T-cell (primary cell): ENCODE measurements at regions not wholly inside any gene's neighbourhood (a gene's known extent, or its start where the extent isn't known, plus 50 kb on each side); places are given as distances from the start of the nearest gene placed in this dataset.

ENCODE experiments used
- ATAC-seq, 4 experiments: fragments of 200-7000 bp in 3 of 4; fragments of 150-1000 bp in 1 of 4; cut with Tn5 transposase; replicated peaks in 1 of 4; 1 replicate in 3 of 4; 2 replicates in 1 of 4; pipeline ENCODE4 v1.10.0; 2021; ENCODE audit warnings: moderate library complexity in 3 of 4, mild to moderate bottlenecking in 2 of 4, moderate number of reproducible peaks in 1 of 4
- CTCF ChIA-PET, 2 donors: fragments of 300-600 bp; sonication (Branson Sonifier 250); formaldehyde crosslinking; loops; one replicate each; lab custom pipeline; 2022; ENCODE audit warnings: antibody characterized with exemption in 2 of 2; lab: Charles Lee
- POLR2A ChIA-PET, 2 donors: fragments of 300-600 bp; sonication (Branson Sonifier 250); formaldehyde crosslinking; loops; one replicate each; lab custom pipeline; 2022; ENCODE audit warnings: antibody characterized with exemption in 2 of 2; lab: Charles Lee
- DNase-seq, 35 experiments: peaks; one replicate each; pipeline versions ENCODE4 v3.0.0 to v3.0.0-alpha.2; 2013 to 2023
- H3K27ac ChIP-seq: one replicate; pipeline ENCODE4 v1.5.1; 2013; ENCODE audit warnings: low read length
- H3K27me3 ChIP-seq, 2 experiments: replicated peaks in 1 of 2; 1 replicate in 1 of 2; 2 replicates in 1 of 2; pipeline versions ENCODE4 v1.6.1 to v1.7.0; 2013; ENCODE audit warnings: low read length in 1 of 2, mixed read lengths in 1 of 2; ENCODE audit not compliant: control insufficient read depth in 2 of 2, insufficient read depth in 2 of 2; ENCODE audit errors: extremely low read depth in 1 of 2
- H3K36me3 ChIP-seq, 2 donors: 1 replicate in 1 of 2; 2 replicates in 1 of 2; pipeline versions ENCODE4 v1.6.1 to v1.7.0; 2013; ENCODE audit warnings: low read length in 1 of 2; ENCODE audit not compliant: control insufficient read depth in 2 of 2, insufficient read depth in 1 of 2; ENCODE audit errors: extremely low read depth in 1 of 2
- H3K4me1 ChIP-seq, 2 experiments: 1 replicate in 1 of 2; 2 replicates in 1 of 2; pipeline versions ENCODE4 v1.6.1 to v1.7.0; 2013; ENCODE audit warnings: low read length in 2 of 2, mixed read lengths in 1 of 2; ENCODE audit not compliant: insufficient read depth in 2 of 2, control insufficient read depth in 1 of 2; ENCODE audit errors: extremely low read depth in 1 of 2
- H3K4me3 ChIP-seq, 2 donors: 1 replicate in 1 of 2; 2 replicates in 1 of 2; pipeline versions ENCODE4 v1.5.1 to v1.7.0; 2013; ENCODE audit warnings: mild to moderate bottlenecking in 2 of 2, low read length in 1 of 2, moderate library complexity in 1 of 2; ENCODE audit not compliant: control insufficient read depth in 1 of 2; ENCODE audit errors: extremely low read depth in 1 of 2
- H3K9me3 ChIP-seq: 2 replicates; pipeline ENCODE4 v1.7.0; 2013
- H3K27ac Mint-ChIP-seq, 2 donors: one replicate each; pipeline ENCODE4 v1.8.0; 2020 to 2021; ENCODE audit warnings: mild to moderate bottlenecking in 2 of 2, mixed read lengths in 2 of 2
- H3K27me3 Mint-ChIP-seq, 2 donors: one replicate each; pipeline ENCODE4 v1.8.0; 2021 to 2022; ENCODE audit warnings: mixed read lengths in 2 of 2
- H3K36me3 Mint-ChIP-seq: one replicate; pipeline ENCODE4 v1.8.0; 2021; ENCODE audit warnings: mixed read lengths
- H3K4me1 Mint-ChIP-seq, 3 donors: one replicate each; pipeline ENCODE4 v1.8.0; 2020 to 2022; ENCODE audit warnings: mixed read lengths in 3 of 3, mild to moderate bottlenecking in 1 of 3
- H3K4me3 Mint-ChIP-seq, 3 donors: one replicate each; pipeline ENCODE4 v1.8.0; 2020 to 2022; ENCODE audit warnings: mild to moderate bottlenecking in 3 of 3, mixed read lengths in 3 of 3, moderate library complexity in 3 of 3
- H3K9me3 Mint-ChIP-seq, 3 donors: one replicate each; pipeline ENCODE4 v1.8.0; 2020 to 2022; ENCODE audit warnings: mixed read lengths in 3 of 3
- WGBS: methylation state at CpG from one replicate; pipeline ENCODE4 v1.1.5; 2013; ENCODE audit warnings: missing lambda C conversion rate; ENCODE audit not compliant: insufficient coverage; 5-methylcytosine and 5-hydroxymethylcytosine counted together

GRCh38 chr16:54718376-54718775 is 212.3 kb upstream of the IRX5 start:
- no peaks in the 10 kb centered on the region for H3K27me3 ChIP-seq

GRCh38 chr16:54715011-54715410 is 215.7 kb upstream of the IRX5 start:
- H3K4me1 Mint-ChIP-seq: no peaks in the 10 kb centered on the region
- ATAC-seq (no peak), DNase-seq (no peak)
- H3K4me3 Mint-ChIP-seq: no peak overlapping the region
- no peaks in the 10 kb centered on the region for H3K4me1 ChIP-seq
- no peak overlapping the region for H3K27ac Mint-ChIP-seq
- H3K4me3 ChIP-seq: no peak overlapping the region
- ChIA-PET CTCF (no interaction called here), POLR2A (no interaction called here)
- no peaks in the 10 kb centered on the region for H3K9me3 ChIP-seq
- peaks cover 0 to 3% (median 2%) of the 10 kb centered on the region in 3 donors for H3K9me3 Mint-ChIP-seq
- H3K27me3 Mint-ChIP-seq: no peaks in the 10 kb centered on the region
- H3K36me3 Mint-ChIP-seq: no peaks in the 10 kb centered on the region
- no peak overlapping the region for H3K27ac ChIP-seq
- no peaks in the 10 kb centered on the region for H3K27me3 ChIP-seq
- no peaks in the 10 kb centered on the region for H3K36me3 ChIP-seq

More at GRCh38 chr16:54718376-54718775, 212.3 kb upstream of the IRX5 start:
- POLR2A ChIA-PET: no interaction called here
- Histone ChIP-seq H3K27ac (no peak overlapping the region), H3K4me3 (no peak overlapping the region), H3K9me3 (no peaks in the 10 kb centered on the region), H3K36me3 (no peaks in the 10 kb centered on the region), H3K4me1 (no peaks in the 10 kb centered on the region)
- H3K36me3 Mint-ChIP-seq: no peaks in the 10 kb centered on the region
- H3K4me1 Mint-ChIP-seq: no peaks in the 10 kb centered on the region
- H3K27ac Mint-ChIP-seq: no peak overlapping the region
- ATAC-seq: no peak
- 85% methylated on average over 9 of the region's 12 CpGs for WGBS
- peaks cover 2 to 6% (median 6%) of the 10 kb centered on the region in 3 donors for H3K9me3 Mint-ChIP-seq
- DNase-seq: no peak
- no peak overlapping the region for H3K4me3 Mint-ChIP-seq
- CTCF ChIA-PET: no interaction called here
- peaks cover 0 to 2% of the 10 kb centered on the region in 2 donors for H3K27me3 Mint-ChIP-seq

- Mint-ChIP-seq H3K36me3 (no peaks in the 10 kb centered on the region), H3K27ac (no peak overlapping the region), H3K9me3 (no peaks in the 10 kb centered on the region), H3K4me1 (no peaks in the 10 kb centered on the region), H3K27me3 (no peaks in the 10 kb centered on the region), H3K4me3 (no peak overlapping the region)
- POLR2A ChIA-PET: no interaction called here
- WGBS: 89% methylated on average over 2 of the region's 2 CpGs
- DNase-seq (no peak), ATAC-seq (no peak)
- Histone ChIP-seq H3K27me3 (no peaks in the 10 kb centered on the region), H3K4me1 (no peaks in the 10 kb centered on the region), H3K4me3 (no peak overlapping the region), H3K36me3 (no peaks in the 10 kb centered on the region), H3K27ac (no peak overlapping the region), H3K9me3 (no peaks in the 10 kb centered on the region)
- CTCF ChIA-PET: no interaction called here
Measured at GRCh38 chr16:54712866-54713265, 217.8 kb upstream of the IRX5 start.

GRCh38 chr16:54707813-54708212 is 222.9 kb upstream of the IRX5 start:
- no peaks in the 10 kb centered on the region for H3K9me3 ChIP-seq
- H3K27me3 ChIP-seq: no peaks in the 10 kb centered on the region
- no peak overlapping the region for H3K4me3 ChIP-seq
- CTCF ChIA-PET: no interaction called here
- peaks cover 0 to 4% of the 10 kb centered on the region in 2 donors for H3K27me3 Mint-ChIP-seq
- POLR2A ChIA-PET: no interaction called here
- no peak overlapping the region for H3K27ac ChIP-seq
- H3K4me3 Mint-ChIP-seq: no peak overlapping the region
- H3K36me3 ChIP-seq: no peaks in the 10 kb centered on the region
- ATAC-seq: no peak
- H3K9me3 Mint-ChIP-seq: no peaks in the 10 kb centered on the region
- no peaks in the 10 kb centered on the region for H3K4me1 ChIP-seq
- no peaks in the 10 kb centered on the region for H3K4me1 Mint-ChIP-seq
- no CpG with 5 or more reads among the region's 2 CpGs for WGBS
- no peaks in the 10 kb centered on the region for H3K36me3 Mint-ChIP-seq
- no peak overlapping the region for H3K27ac Mint-ChIP-seq
- no peak for DNase-seq

GRCh38 chr16:54706406-54706805 is 224.3 kb upstream of the IRX5 start:
- ATAC-seq (no peak), DNase-seq (no peak)
- no peak overlapping the region for H3K4me3 ChIP-seq
- H3K27ac Mint-ChIP-seq: no peak overlapping the region
- no peaks in the 10 kb centered on the region for H3K36me3 ChIP-seq
- no peaks in the 10 kb centered on the region for H3K4me1 ChIP-seq
- H3K4me1 Mint-ChIP-seq: no peaks in the 10 kb centered on the region
- CTCF ChIA-PET: no interaction called here
- peaks cover 0 to 1% (median under 1%) of the 10 kb centered on the region in 3 donors for H3K9me3 Mint-ChIP-seq
- POLR2A ChIA-PET: no interaction called here
- no peak overlapping the region for H3K27ac ChIP-seq
- H3K4me3 Mint-ChIP-seq: no peak overlapping the region
- WGBS: no CpG with 5 or more reads among the region's 2 CpGs
- H3K9me3 ChIP-seq: no peaks in the 10 kb centered on the region
- no peaks in the 10 kb centered on the region for H3K36me3 Mint-ChIP-seq
- peaks cover 0 to 4% of the 10 kb centered on the region in 2 donors for H3K27me3 Mint-ChIP-seq
- H3K27me3 ChIP-seq: no peaks in the 10 kb centered on the region

- 87% methylated on average over 3 of the region's 9 CpGs for WGBS
- CTCF ChIA-PET: no interaction called here
- Histone ChIP-seq H3K27me3 (peaks cover 0 to 4% of the 10 kb centered on the region in 2 experiments), H3K9me3 (no peaks in the 10 kb centered on the region), H3K27ac (no peak overlapping the region), H3K36me3 (no peaks in the 10 kb centered on the region), H3K4me3 (no peak overlapping the region), H3K4me1 (no peaks in the 10 kb centered on the region)
- Mint-ChIP-seq H3K36me3 (no peaks in the 10 kb centered on the region), H3K27ac (no peak overlapping the region), H3K4me3 (no peak overlapping the region), H3K9me3 (peaks cover 2 to 4% (median 4%) of the 10 kb centered on the region in 3 donors), H3K27me3 (peaks cover 2 to 7% of the 10 kb centered on the region in 2 donors), H3K4me1 (no peaks in the 10 kb centered on the region)
- POLR2A ChIA-PET: no interaction called here
- DNase-seq (no peak), ATAC-seq (no peak)
Measured at GRCh38 chr16:54703339-54703738, 227.3 kb upstream of the IRX5 start.

- H3K27me3 ChIP-seq: peaks cover 0 to 6% of the 10 kb centered on the region in 2 experiments
- no peak for DNase-seq
- H3K4me3 ChIP-seq: no peak overlapping the region
- H3K27me3 Mint-ChIP-seq: peaks cover 2 to 8% of the 10 kb centered on the region in 2 donors
- no peak overlapping the region for H3K4me3 Mint-ChIP-seq
- no peak overlapping the region for H3K27ac Mint-ChIP-seq
- H3K9me3 ChIP-seq: no peaks in the 10 kb centered on the region
- no peaks in the 10 kb centered on the region for H3K36me3 ChIP-seq
- CTCF ChIA-PET: no interaction called here
- no CpG with 5 or more reads among the region's 6 CpGs for WGBS
- H3K9me3 Mint-ChIP-seq: peaks cover 2 to 4% (median 4%) of the 10 kb centered on the region in 3 donors
- no peaks in the 10 kb centered on the region for H3K4me1 Mint-ChIP-seq
- H3K36me3 Mint-ChIP-seq: no peaks in the 10 kb centered on the region
- no peak overlapping the region for H3K27ac ChIP-seq
- POLR2A ChIA-PET: no interaction called here
- H3K4me1 ChIP-seq: no peaks in the 10 kb centered on the region
- ATAC-seq: no peak
Measured at GRCh38 chr16:54699656-54700055, 231.0 kb upstream of the IRX5 start.
